Fibroblast of lung (primary cell): ENCODE measurements at regions not wholly inside any gene's neighbourhood (a gene's known extent, or its start where the extent isn't known, plus 50 kb on each side); places are given as distances from the start of the nearest gene placed in this dataset.

Experiments
- EZH2 ChIP-seq: IDR thresholded peaks from 2 replicates; pipeline ENCODE4 v1.5.1; 2012; ENCODE audit warnings: low read length, control low read depth, mild to moderate bottlenecking; ENCODE audit errors: missing control alignments
- TF ChIP-seq, protein P1 (sequence below), 2 donors: IDR thresholded peaks in 1 of 2; conservative IDR thresholded peaks in 1 of 2; 1 replicate in 1 of 2; 2 replicates in 1 of 2; pipeline ENCODE4 v1.5.1; 2011 to 2012; ENCODE audit warnings: low read length in 2 of 2, control low read depth in 1 of 2, inconsistent platforms in 1 of 2, low read depth in 1 of 2, mild to moderate bottlenecking in 1 of 2

DNA sequence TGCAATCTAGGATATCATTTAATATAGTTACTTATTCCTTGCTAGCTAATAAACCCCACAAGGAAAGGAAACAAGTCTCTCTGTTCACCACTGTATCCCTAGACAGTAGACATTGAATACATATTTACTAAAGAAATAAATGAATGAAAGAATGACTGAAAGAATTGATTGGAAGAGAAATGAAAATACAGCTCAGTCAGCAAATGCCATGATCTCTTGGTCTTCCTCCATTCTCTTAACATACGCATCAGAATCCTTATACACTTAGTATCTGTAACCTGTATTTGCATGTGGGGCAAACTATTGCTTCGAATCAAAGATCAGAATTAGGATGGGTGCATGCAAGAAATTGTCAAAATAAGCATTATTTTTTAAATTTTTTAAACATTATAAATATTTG lies 500.8 kb upstream of the ADGRL2 start:
- TF ChIP-seq EZH2 = no peak
- TF ChIP-seq, protein P1, sequence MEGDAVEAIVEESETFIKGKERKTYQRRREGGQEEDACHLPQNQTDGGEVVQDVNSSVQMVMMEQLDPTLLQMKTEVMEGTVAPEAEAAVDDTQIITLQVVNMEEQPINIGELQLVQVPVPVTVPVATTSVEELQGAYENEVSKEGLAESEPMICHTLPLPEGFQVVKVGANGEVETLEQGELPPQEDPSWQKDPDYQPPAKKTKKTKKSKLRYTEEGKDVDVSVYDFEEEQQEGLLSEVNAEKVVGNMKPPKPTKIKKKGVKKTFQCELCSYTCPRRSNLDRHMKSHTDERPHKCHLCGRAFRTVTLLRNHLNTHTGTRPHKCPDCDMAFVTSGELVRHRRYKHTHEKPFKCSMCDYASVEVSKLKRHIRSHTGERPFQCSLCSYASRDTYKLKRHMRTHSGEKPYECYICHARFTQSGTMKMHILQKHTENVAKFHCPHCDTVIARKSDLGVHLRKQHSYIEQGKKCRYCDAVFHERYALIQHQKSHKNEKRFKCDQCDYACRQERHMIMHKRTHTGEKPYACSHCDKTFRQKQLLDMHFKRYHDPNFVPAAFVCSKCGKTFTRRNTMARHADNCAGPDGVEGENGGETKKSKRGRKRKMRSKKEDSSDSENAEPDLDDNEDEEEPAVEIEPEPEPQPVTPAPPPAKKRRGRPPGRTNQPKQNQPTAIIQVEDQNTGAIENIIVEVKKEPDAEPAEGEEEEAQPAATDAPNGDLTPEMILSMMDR (conservative IDR thresholded peaks at IDR 0.05 in 1 of 2, IDR thresholded peaks at IDR 0.05 in 1 of 2; ENCODE audit: low read depth in 1 of 2, low read length in 2 of 2) = no peak
